NCI-H82 treated with DMSO at 0.1 percent for 48 hours (cell line): ENCODE measurements at regions not wholly inside any gene's neighbourhood (a gene's known extent, or its start where the extent isn't known, plus 50 kb on each side); places are given as distances from the start of the nearest gene placed in this dataset.

Experiments
- DNase-seq: peaks from one replicate; lab custom pipeline; 2025; ENCODE audit not compliant: unreplicated experiment; lab: John Stamatoyannopoulos, UW

DNA sequence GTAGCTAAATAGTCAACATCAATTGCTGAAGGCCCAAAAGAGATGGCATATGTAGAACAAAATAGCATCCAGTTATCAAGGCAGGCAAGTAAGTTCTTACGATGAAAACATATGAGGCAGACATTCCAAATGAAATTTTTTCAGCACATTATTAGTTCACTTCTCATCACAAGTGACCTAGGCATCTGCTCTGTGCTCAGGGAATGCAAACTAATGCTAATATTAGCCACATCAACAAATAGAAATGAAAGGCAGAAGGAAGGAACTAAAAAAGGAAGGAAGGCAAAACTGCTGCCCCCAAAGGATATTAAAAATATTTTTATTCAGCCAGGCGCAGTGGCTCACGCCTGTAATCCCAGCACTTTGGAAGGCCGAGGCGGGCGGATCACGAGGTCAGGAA, 51.2 kb upstream of the ROCK1 start:
- DNase-seq, result no peak

DNA sequence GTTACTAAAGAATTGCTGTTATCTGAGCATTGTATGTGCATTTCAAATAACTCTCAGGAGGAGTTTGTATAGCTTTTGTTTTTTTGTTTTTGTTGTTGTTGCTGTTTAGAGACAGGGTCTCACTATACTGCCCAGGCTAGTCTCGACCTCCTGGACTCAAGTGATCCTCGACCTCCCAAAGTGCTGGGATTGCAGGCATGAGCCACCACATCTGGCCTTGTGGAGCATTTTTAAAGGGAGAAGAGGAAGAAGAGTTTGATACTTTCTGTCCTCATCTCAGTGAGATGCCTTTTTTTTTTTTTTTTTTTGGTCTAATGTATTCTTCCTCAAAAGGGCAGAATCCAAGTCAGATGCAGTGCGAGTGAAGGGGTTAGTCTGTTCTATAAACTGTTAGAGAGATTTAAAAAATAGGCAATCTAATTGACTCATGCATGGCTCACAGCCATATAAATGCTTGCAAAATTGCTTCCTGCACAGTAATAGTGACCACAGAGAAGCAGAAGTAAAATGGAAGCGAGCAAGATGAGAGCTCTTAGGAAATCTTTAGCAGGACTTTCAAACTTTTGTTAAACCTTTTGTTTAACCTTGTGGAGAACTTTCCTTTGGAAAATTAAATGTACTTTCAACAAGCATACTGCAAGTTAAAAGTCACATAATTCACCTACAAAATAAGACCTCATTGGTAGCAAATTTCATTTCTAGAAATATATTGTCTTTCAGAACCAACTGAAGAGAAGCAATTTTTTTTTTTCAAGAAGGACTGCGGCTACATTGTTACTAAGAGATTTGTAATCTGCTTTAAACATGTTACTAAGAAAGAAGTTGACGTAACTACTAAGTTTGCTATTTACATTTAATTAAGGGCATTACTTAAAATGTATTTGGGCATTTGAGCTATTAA, 52.3 kb upstream of the ROCK1 start:
- no peak for DNase-seq

DNA sequence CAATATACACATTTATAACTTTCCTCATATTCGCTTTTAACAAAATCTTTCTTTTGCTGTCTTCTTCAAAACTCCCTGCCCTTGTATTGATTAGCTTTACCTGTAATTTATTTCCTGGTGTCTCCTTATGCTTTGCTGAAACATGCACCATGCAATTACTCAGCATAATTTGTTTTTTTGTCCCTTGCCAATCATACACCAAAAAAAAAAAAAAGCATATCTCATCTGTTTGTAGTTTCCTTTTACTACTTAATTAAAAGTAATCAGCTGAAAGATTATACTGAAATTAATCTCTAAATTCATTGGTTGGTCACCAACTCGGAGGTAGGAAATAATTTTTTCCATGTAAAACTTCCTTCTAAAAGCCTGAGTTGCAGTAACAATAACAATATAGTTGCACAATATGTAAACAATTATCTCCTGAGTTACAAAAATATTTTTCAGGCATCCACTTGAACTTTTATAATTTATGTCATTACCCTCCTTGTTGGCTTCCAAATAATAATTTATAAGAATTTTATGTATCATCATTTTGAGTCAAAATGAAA, 53.0 kb upstream of the ROCK1 start:
- DNase-seq, result no peak

DNA sequence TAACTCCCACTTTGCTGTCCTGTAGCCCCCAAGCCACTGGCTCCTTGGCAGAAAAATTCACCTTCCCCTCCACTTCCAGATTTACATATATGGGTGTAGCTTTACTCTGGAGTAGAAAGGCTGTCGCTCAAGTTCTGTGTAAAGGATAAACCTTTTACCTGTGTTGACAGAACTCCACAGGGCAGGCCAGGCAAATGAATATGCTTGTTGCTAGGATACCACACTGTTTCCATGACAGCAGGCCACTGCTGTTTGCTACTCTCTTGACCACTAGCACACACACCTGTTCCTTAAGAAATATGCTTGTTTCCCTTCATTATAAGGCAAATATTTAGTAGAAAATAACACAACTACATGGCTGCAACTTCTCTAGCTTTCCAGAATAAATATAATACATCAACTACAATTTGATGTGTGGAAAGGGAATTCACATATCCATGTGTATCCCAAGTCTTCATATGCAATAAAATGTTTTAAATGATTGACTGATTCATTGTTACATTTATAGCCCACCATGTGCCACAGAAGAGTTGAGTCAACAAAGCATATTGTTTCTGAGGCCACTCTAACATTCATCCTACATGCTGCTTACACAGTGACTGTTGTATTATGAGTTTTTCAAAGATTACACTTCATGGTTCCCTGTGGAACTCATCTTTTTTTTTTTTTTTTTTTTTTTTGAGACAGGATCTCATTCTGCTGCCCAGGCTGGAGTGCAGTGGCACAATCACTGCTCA, 56.2 kb upstream of the ROCK1 start:
- DNase-seq, result no peak

DNA sequence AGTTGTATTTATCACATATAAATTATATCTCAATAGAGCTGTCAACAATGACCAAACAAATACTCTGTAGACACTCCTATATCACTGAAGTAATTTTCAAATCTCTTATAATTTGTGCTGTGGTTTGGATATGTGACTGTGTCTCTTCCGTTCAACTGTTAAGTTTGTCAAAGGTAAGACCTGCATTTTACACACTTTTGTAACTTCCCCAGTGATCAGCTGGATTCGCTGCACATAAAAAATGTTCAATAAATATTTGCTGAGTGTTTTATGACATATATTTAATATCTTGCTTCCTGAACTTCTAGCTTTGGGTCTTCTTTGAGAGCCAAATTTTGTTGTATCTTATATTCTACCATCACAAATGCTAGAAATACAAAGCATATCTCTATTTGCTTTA, 57.3 kb upstream of the ROCK1 start:
- DNase-seq, result no peak

DNA sequence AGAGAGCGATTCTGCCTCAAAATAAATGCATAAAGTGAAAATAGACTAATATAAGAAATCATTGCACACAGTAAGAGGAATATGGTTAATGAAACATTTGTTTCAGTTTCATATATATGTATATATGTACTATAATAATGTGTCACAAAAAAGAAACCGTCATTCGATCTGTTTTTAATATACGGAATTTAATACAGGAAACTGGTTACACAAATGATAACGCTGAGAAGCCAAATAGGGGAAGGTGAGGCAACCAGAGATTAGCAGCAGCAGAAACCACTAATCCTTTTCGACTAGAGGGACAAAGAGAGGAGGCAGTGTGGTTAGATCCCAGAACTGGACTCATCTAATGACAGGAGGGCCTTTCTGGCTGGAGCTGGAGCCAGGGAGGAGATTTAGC, 64.2 kb upstream of the GREB1L start:
- no peak for DNase-seq

DNA sequence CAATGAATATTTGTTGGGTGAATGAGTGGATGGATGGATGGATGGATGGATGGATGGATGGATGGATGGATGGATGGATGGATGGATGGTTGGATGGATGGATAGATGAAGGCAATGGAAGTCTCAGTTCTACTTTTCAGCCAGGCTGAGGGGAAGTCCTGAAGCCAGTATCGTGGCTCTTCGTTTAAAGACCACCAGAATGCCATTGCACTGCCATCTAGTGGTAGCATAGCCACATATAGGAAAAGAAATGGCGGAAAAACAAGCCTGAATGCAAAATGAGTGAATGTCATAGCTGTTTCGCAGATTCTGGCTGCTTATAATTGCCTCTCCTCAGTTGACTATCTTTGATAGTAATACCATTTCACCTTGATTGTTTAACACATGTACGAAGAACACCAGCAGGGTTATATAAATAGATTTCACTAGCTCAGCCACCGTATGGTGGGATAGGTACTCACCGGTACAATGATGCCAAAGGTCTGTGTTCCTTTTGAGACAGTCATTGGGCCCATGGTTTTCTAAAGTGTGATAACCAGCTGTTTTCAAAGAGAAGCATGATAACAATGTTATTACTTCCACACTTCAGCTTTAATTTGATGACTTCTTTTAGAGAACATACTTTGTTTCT, 62.3 kb upstream of the GREB1L start:
- DNase-seq, result peak; percentile 78

DNA sequence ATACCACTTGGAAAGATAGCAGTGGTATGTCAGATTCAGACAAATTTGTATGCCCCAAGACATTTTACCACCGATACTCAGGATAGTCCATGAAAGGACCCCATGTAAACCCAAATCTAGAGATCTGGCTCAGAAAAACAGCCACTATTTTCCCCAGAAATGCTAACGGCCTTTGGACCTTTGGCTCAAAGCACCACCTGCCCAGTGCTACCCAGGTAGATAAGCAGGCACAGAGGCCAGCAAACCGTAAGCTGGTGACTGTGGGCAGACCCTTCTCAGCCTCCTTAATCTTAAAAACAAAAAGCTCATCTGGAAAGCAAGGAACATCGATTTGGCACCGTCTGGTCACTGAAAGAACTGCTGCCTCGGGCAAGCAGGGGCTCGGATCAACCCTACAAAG, 61.4 kb upstream of the GREB1L start:
- DNase-seq, result no peak

DNA sequence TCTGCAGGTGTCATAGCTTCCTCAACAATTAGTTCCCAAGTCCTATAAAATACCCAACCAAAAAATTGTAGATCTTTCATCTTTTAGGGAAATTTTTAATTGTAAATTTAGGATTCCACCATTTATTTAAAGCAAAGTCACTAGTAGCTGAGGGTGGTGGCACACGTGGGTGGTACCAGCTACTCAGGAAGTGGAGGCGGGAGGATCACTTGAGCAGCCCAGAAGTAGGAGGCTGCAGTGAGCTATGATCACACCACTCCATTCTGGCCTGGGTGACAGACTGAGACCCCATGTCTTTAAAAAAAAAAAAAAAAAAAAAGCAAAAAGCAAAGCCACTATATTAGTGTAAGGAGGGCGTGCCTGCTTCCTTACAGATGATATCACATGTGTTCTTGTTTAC, 60.3 kb upstream of the GREB1L start:
- DNase-seq, result no peak

DNA sequence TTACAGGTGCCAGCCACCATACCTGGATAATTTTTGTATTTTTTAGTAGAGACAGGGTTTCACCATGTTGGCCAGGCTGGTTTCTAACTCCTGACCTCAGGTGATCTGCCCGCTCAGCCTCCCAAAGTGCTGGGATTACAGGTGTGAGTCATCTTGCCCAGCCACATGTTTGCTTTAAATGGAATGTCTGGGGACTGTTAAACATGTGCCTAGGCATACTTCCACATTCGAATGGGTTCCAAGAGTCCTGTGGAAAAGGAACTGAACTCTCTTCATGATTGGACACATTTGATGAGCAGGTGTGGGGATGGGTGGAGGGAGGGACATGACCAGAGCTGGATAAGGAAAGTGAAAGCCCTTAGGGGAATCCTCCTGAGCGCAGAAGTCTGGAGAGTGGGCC, 58.4 kb upstream of the GREB1L start:
- DNase-seq, result no peak

DNA sequence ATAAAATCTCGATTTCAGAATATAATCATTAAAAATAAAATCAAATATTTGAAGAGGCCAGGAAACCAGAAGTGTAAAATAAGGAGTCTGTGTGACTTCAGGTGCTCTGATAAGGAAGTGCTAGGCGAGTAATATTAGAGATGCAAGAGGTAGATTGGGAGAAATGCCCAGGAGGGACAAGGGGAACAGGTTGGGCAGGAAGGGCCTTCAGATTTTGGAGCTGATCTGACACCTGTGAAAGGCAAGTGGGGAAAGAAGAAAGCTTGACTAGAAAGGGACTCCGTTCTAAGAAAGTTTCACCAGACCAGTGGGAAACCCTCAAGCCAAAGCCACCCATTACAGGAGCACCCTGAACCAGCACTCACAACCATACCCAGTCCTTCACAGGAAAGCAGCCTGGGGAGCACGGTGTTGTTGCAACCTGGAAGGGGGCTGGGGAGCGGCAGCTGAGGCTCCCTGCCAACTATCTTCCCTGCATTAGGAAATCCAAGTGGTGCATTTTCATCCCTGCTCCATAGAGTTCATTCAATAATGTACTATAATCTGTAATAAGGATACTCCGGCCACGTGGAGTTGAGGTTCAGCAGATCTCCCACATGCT, 57.5 kb upstream of the GREB1L start:
- DNase-seq, result no peak

DNA sequence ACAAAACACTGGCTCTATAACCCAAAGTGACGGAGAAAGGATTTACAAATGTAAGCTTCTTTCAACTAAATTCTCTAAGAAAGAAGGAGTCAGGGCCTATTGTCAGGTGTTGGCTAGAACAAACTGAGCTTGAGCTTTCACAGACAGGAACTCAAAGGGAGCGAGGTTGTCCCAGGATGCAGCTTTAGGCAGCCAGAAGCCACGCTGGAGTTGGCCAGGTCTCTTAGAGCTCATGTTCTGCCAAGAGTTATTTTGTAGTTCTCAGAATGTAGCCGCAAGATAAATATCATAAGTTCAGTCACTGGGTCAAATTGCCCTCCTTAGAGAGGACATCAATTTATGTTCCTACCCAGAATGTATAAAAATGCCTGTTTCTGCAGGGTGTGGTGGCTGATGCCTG, 54.1 kb upstream of the GREB1L start:
- DNase-seq, result no peak

DNA sequence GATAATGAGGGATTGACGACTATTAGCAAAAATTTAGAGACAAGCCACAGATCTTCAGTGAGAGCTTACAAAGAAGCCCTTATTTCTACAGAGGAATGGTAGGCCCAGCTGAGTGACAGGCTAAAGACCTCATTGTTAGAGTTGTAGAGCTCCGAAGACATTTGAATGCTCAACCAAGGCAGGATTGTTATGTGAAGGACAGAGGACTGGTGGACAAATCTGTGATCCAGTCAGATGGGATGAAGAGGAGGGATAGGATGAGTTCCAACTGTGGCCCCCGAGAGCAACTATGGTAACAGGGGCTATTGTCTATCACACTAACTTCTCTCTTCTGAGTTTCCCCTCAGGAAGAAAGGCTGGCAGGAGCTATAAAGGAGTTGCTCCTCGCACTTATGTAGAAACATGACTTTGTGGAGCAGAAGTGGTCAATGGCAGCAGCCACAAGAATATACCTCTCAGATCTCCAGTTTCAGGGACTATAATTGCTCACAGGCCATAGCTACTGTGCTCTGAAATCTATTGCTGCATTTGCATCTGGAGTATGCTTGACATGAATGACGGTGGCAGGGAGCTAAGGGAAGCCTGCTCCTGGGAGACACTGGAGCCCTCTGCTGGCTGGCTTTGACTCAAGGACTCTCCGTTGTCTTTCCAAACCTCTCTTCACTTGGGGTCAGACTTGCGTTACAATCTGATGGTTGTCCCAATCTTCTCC, 50.3 kb upstream of the GREB1L start:
- DNase-seq, result peak; percentile 58
